Spleen (tissue), 11 donors: ENCODE measurements at regions not wholly inside any gene's neighbourhood (a gene's known extent, or its start where the extent isn't known, plus 50 kb on each side); places are given as distances from the start of the nearest gene placed in this dataset.

Source experiments
- DNase-seq: peaks from one replicate; pipeline ENCODE4 v3.0.0-alpha.2; 2020
- H3K27ac ChIP-seq, 8 donors: fragments of 200-600 bp; sonication (generic) in 7 of 8; 1 replicate in 4 of 8; 2 replicates in 4 of 8; pipeline versions ENCODE4 v1.5.0 to v1.8.0; 2016 to 2021; ENCODE audit warnings: inconsistent platforms in 4 of 8, mild to moderate bottlenecking in 4 of 8, moderate library complexity in 1 of 8
- H3K27me3 ChIP-seq, 7 donors: fragments of 200-600 bp; sonication (generic) in 6 of 7; replicated peaks in 1 of 7; 1 replicate in 4 of 7; 2 replicates in 3 of 7; pipeline versions ENCODE4 v1.5.0 to v1.8.0; 2016 to 2021; ENCODE audit warnings: inconsistent platforms in 3 of 7, mild to moderate bottlenecking in 1 of 7
- H3K36me3 ChIP-seq, 6 donors: fragments of 200-600 bp; sonication (generic) in 5 of 6; 1 replicate in 4 of 6; 2 replicates in 2 of 6; pipeline versions ENCODE4 v1.5.0 to v1.8.0; 2016 to 2021; ENCODE audit warnings: inconsistent platforms in 2 of 6
- H3K4me1 ChIP-seq, 6 donors: fragments of 200-600 bp; sonication (generic) in 5 of 6; 1 replicate in 3 of 6; 2 replicates in 3 of 6; pipeline versions ENCODE4 v1.5.0 to v1.8.0; 2016 to 2021; ENCODE audit warnings: inconsistent platforms in 3 of 6
- H3K4me3 ChIP-seq, 8 donors: fragments of 200-600 bp; sonication (generic) in 7 of 8; 1 replicate in 4 of 8; 2 replicates in 4 of 8; pipeline versions ENCODE4 v1.5.0 to v1.8.0; 2016 to 2021; ENCODE audit warnings: inconsistent platforms in 4 of 8, mild to moderate bottlenecking in 4 of 8, moderate library complexity in 2 of 8
- H3K9me3 ChIP-seq, 8 donors: fragments of 200-600 bp; sonication (generic) in 7 of 8; 1 replicate in 4 of 8; 2 replicates in 4 of 8; pipeline versions ENCODE4 v1.5.0 to v1.8.0; 2016 to 2021; ENCODE audit warnings: inconsistent platforms in 4 of 8
- POLR2A ChIP-seq, 3 donors: fragments of 450-650 bp; IDR thresholded peaks; one replicate each; pipeline ENCODE4 v1.5.1; 2017; ENCODE audit warnings: antibody characterized with exemption in 3 of 3, mild to moderate bottlenecking in 1 of 3
- POLR2AphosphoS5 ChIP-seq, 3 donors: sonication (generic); formaldehyde crosslinking; IDR thresholded peaks; one replicate each; pipeline ENCODE4 v1.5.1; 2017; ENCODE audit warnings: antibody characterized with exemption in 3 of 3
- WGBS, 5 donors: extraction: QIAGEN DNeasy Blood & Tissue Kit in 3 of 5; methylation state at CpG; one replicate each; pipeline versions ENCODE4 v1.1.5 to v1.1.7; 2013 to 2018; 5-methylcytosine and 5-hydroxymethylcytosine counted together
- intact Hi-C: fragments of 100-400 bp; cut with DNase I; formaldehyde crosslinking; loops from one replicate; pipeline ENCODE4 v1.15.0; 2023; ENCODE audit warnings: low total_unique reads
- TF ChIP-seq, protein P1 (sequence below), 11 experiments: fragments of 200-600 bp in 7 of 11; fragments of 450-650 bp in 4 of 11; sonication (generic) in 4 of 11; IDR thresholded peaks in 8 of 11; conservative IDR thresholded peaks in 3 of 11; 1 replicate in 7 of 11; 2 replicates in 4 of 11; pipeline versions ENCODE4 v1.4.0 to v1.8.0; 2016 to 2021; ENCODE audit warnings: antibody characterized with exemption in 11 of 11, inconsistent platforms in 4 of 11, mild to moderate bottlenecking in 1 of 11
- donor health status: healthy with polysubstance abuse.
- donor health status: DM: no; HTN: no; CAD: no; lungs with moderate emphysema.
- donor health status: DM: no; HTN: no; CAD: no.
- donor health status: Bipolar disorder and iron deficiency.
- donor health status: healthy.
- donor health status: DM: no; HTN: no; CAD: no.
- donor health status: DM: yes; HTN: yes; CAD: no.

DNA sequence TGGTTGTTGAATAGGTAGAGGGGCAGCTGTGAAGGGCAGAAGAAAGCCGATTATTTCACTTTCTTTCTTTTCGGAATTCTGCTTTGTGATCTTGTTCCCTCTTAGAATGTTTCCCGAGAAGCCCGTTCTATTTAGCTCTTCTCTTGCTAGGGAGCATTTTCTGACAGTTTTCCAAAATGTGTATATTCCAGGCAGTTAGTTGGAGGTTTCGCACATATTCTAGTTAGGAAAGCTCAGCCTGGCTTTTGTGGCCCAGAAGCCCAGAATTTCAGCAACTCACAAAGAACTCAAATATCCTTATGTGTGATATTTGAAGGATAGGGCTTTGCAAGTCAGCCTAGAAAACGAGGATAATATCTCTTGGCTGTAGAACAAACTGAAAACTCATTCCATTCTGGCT lies 461.0 kb upstream of the C9orf72 start:
- Histone ChIP-seq H3K9me3 (no peaks in the 10 kb centered on the region), H3K4me1 (no peaks in the 10 kb centered on the region), H3K4me3 (no peak overlapping the region), H3K27ac (no peak overlapping the region), H3K27me3 (no peaks in the 10 kb centered on the region), H3K36me3 (no peaks in the 10 kb centered on the region)
- DNase-seq: no peak
- intact Hi-C loops: no loop called here
- TF ChIP-seq, protein P1, sequence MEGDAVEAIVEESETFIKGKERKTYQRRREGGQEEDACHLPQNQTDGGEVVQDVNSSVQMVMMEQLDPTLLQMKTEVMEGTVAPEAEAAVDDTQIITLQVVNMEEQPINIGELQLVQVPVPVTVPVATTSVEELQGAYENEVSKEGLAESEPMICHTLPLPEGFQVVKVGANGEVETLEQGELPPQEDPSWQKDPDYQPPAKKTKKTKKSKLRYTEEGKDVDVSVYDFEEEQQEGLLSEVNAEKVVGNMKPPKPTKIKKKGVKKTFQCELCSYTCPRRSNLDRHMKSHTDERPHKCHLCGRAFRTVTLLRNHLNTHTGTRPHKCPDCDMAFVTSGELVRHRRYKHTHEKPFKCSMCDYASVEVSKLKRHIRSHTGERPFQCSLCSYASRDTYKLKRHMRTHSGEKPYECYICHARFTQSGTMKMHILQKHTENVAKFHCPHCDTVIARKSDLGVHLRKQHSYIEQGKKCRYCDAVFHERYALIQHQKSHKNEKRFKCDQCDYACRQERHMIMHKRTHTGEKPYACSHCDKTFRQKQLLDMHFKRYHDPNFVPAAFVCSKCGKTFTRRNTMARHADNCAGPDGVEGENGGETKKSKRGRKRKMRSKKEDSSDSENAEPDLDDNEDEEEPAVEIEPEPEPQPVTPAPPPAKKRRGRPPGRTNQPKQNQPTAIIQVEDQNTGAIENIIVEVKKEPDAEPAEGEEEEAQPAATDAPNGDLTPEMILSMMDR (IDR thresholded peaks at IDR 0.05 in 8 of 11, conservative IDR thresholded peaks at IDR 0.05 in 3 of 11): no peak
- WGBS, 5 donors: 60 to 70% (median 66%) methylated on average over 6 of the region's 6 CpGs

DNA sequence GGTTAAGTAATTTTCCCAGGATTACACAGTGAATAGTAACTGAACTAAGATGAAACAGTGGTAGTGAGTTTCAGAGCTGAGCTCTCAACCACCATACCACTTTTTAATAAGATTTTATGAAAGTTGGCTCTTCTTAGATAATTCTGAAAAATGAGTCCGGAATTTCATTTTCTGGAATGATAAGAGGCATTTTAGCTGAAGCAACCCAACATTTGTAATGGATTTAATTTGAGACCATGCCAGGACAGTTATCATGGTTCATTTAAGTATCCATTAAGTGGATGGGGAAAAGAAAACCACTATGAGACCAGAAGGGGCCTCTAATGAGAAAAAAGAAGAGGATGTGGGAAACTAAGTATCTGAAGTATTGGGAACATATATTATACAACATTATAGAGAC lies 464.7 kb upstream of the C9orf72 start:
- H3K36me3 ChIP-seq: no peaks in the 10 kb centered on the region
- TF ChIP-seq POLR2A (IDR thresholded peaks at IDR 0.05): no peak
- no peak for TF ChIP-seq POLR2AphosphoS5 (IDR thresholded peaks at IDR 0.05)
- TF ChIP-seq, protein P1 (IDR thresholded peaks at IDR 0.05 in 8 of 11, conservative IDR thresholded peaks at IDR 0.05 in 3 of 11): no peak
- intact Hi-C loops: no loop called here
- no peak overlapping the region for H3K27ac ChIP-seq
- WGBS, 5 donors: 64 to 74% (median 71%) methylated on average over 1 of the region's 1 CpG
- no peaks in the 10 kb centered on the region for H3K4me1 ChIP-seq
- no peaks in the 10 kb centered on the region for H3K9me3 ChIP-seq
- DNase-seq: no peak
- H3K27me3 ChIP-seq: no peaks in the 10 kb centered on the region
- no peak overlapping the region for H3K4me3 ChIP-seq

DNA sequence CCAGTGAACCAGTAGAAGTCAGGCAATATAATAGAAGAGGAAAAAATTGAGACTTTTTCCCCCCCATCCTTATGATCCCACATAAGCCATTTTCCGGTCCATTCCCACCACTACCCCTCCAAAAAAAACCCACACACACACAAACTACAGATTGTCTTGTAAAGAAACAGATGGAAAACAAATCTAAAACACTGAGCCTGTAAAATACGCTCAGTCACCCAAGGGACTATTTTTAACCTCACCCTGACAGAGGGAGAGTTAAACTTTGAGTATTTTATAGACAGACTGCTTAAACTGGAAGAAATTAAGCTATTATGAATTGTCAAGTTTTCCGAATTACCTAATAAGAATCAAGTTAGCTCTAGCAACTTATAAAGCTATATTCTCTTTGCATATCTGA lies 471.8 kb upstream of the C9orf72 start:
- no peak overlapping the region for H3K4me3 ChIP-seq
- 82 to 88% (median 84%) methylated on average over 3 of the region's 3 CpGs for WGBS, 5 donors

DNA sequence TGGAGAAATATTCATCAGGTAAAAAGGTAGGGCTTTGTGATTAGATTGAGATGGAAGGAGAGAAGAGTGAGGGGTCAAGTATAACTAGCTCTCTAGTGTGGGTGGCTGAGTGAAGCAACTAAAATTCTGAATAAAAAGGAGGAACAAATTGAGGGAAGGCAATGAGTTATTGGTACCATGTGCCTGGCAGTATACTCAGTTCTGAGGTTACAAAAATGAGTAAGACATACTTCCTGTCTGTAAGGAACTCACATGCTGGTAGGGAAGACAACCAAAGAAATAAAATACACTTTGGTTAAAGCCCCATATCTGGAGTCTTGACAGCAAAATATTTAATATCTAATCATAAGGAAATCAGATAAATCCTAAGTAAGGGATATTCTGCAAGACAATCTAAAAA lies 476.8 kb upstream of the C9orf72 start:
- no peaks in the 10 kb centered on the region for H3K36me3 ChIP-seq
- TF ChIP-seq, protein P1 (IDR thresholded peaks at IDR 0.05 in 8 of 11, conservative IDR thresholded peaks at IDR 0.05 in 3 of 11): no peak
- TF ChIP-seq POLR2AphosphoS5 (IDR thresholded peaks at IDR 0.05) (no peak), POLR2A (IDR thresholded peaks at IDR 0.05) (no peak)
- H3K27me3 ChIP-seq: no peaks in the 10 kb centered on the region
- no peaks in the 10 kb centered on the region for H3K4me1 ChIP-seq
- no peak for DNase-seq
- H3K27ac ChIP-seq: no peak overlapping the region
- intact Hi-C loops: no loop called here
- no peak overlapping the region for H3K4me3 ChIP-seq
- no peaks in the 10 kb centered on the region for H3K9me3 ChIP-seq

More for the DNA sequence above, 471.8 kb upstream of the C9orf72 start:
- H3K36me3 ChIP-seq: no peaks in the 10 kb centered on the region
- no peak for DNase-seq
- intact Hi-C loops: no loop called here
- no peaks in the 10 kb centered on the region for H3K9me3 ChIP-seq
- no peak for TF ChIP-seq POLR2A (IDR thresholded peaks at IDR 0.05)
- TF ChIP-seq, protein P1 (IDR thresholded peaks at IDR 0.05 in 8 of 11, conservative IDR thresholded peaks at IDR 0.05 in 3 of 11): no peak
- no peak for TF ChIP-seq POLR2AphosphoS5 (IDR thresholded peaks at IDR 0.05)
- H3K27me3 ChIP-seq: no peaks in the 10 kb centered on the region
- H3K27ac ChIP-seq: no peak overlapping the region
- no peaks in the 10 kb centered on the region for H3K4me1 ChIP-seq
